ENCODE measurements at regions not wholly inside any gene's neighbourhood (a gene's known extent, or its start where the extent isn't known, plus 50 kb on each side); places are given as distances from the start of the nearest gene placed in this dataset.

GRCh38 chr7:21020667-21021066, 234.0 kb upstream of the SP8 start:
- TF ChIP-seq CTCF (conservative IDR thresholded peaks at IDR 0.05; ENCODE audit: low read depth, low read length) = no peak
- TF ChIP-seq MAZ (IDR thresholded peaks at IDR 0.05; ENCODE audit: borderline replicate concordance, low read depth, low read length) = no peak
